IMR-90 (cell line): ENCODE measurements at regions not wholly inside any gene's neighbourhood (a gene's known extent, or its start where the extent isn't known, plus 50 kb on each side); places are given as distances from the start of the nearest gene placed in this dataset.

ENCODE experiments used
- ATAC-seq: fragments of 200-7000 bp; cut with Tn5 transposase; 2 replicates; pipeline ENCODE4 v1.9.1; 2020; ENCODE audit warnings: low read depth, mild to moderate bottlenecking, moderate library complexity
- BruUV-seq: library from RNA; stranded (reverse); fragments of 400-500 nt; replicated peaks from 2 replicates; lab custom pipeline; 2021; lab: Mats Ljungman, UMichigan
- CTCF ChIA-PET: fragments of 300-600 bp; formaldehyde crosslinking; extraction: SDS; loops from one replicate; lab custom pipeline; 2021; ENCODE audit warnings: antibody characterized with exemption; lab: Yijun Ruan, JAX
- POLR2A ChIA-PET: fragments of 300-600 bp; sonication (Branson Sonifier 250); formaldehyde crosslinking; loops from one replicate; lab custom pipeline; 2022; ENCODE audit warnings: antibody characterized with exemption; ENCODE audit not compliant: unreplicated experiment; lab: Charles Lee
- DNase-seq: peaks from one replicate; pipeline ENCODE4 v3.0.0; 2013
- H2AFZ ChIP-seq: replicated peaks from 2 replicates; pipeline ENCODE3; 2013; ENCODE audit warnings: low read length, mild to moderate bottlenecking; ENCODE audit not compliant: poor library complexity
- H2AK5ac ChIP-seq: 2 replicates; pipeline ENCODE4 v1.6.1; 2013; ENCODE audit warnings: low read depth, low read length, inconsistent platforms
- H2AK9ac ChIP-seq: replicated peaks from 2 replicates; pipeline ENCODE3; 2013; ENCODE audit warnings: mild to moderate bottlenecking, low read depth, low read length, moderate library complexity; ENCODE audit not compliant: poor library complexity
- H2BK120ac ChIP-seq: 2 replicates; pipeline ENCODE4 v1.6.1; 2013; ENCODE audit warnings: low read depth, low read length, inconsistent platforms
- H2BK15ac ChIP-seq: 3 replicates; pipeline ENCODE4 v1.6.1; 2013; ENCODE audit warnings: low read depth, low read length, inconsistent platforms
- H2BK20ac ChIP-seq: 2 replicates; pipeline ENCODE4 v1.6.1; 2013; ENCODE audit warnings: low read depth, mild to moderate bottlenecking, inconsistent platforms, low read length, moderate library complexity
- H2BK5ac ChIP-seq: 2 replicates; pipeline ENCODE4 v1.6.1; 2013; ENCODE audit warnings: mild to moderate bottlenecking, low read depth, low read length, inconsistent platforms; ENCODE audit not compliant: poor library complexity, severe bottlenecking
- H3K14ac ChIP-seq: replicated peaks from 2 replicates; pipeline ENCODE4 v1.6.1; 2013; ENCODE audit warnings: low read depth, low read length, inconsistent platforms
- H3K18ac ChIP-seq: 2 replicates; pipeline ENCODE4 v1.6.1; 2013; ENCODE audit warnings: low read depth, low read length, control low read depth
- H3K23ac ChIP-seq: 2 replicates; pipeline ENCODE4 v1.6.1; 2013; ENCODE audit warnings: low read depth, low read length, inconsistent platforms
- H3K27ac ChIP-seq: 2 replicates; pipeline ENCODE4 v1.5.1; 2013; ENCODE audit warnings: mild to moderate bottlenecking, control low read depth, low read length; ENCODE audit not compliant: insufficient read depth
- H3K27me3 ChIP-seq: 2 replicates; pipeline ENCODE4 v1.6.1; 2013; ENCODE audit warnings: low read length; ENCODE audit not compliant: control insufficient read depth, insufficient read depth
- H3K36me3 ChIP-seq: 2 replicates; pipeline ENCODE4 v1.6.1; 2013; ENCODE audit warnings: low read length, mixed read lengths; ENCODE audit not compliant: control insufficient read depth, insufficient read depth
- H3K4ac ChIP-seq: 2 replicates; pipeline ENCODE4 v1.6.1; 2013; ENCODE audit warnings: low read depth, low read length, inconsistent platforms
- H3K4me1 ChIP-seq: 2 replicates; pipeline ENCODE4 v1.6.1; 2013; ENCODE audit warnings: low read length, mixed read lengths; ENCODE audit not compliant: control insufficient read depth, insufficient read depth
- H3K4me2 ChIP-seq: 2 replicates; pipeline ENCODE4 v1.6.1; 2013; ENCODE audit warnings: low read depth, mild to moderate bottlenecking, control low read depth, low read length, moderate library complexity
- H3K4me3 ChIP-seq: 2 replicates; pipeline ENCODE4 v1.5.1; 2013; ENCODE audit warnings: low read depth, mild to moderate bottlenecking, control low read depth, low read length, moderate library complexity; ENCODE audit not compliant: insufficient read depth
- H3K56ac ChIP-seq: 2 replicates; pipeline ENCODE4 v1.6.1; 2013; ENCODE audit warnings: low read length, inconsistent platforms; ENCODE audit not compliant: insufficient read depth; ENCODE audit errors: extremely low read depth
- H3K79me1 ChIP-seq, 2 experiments: 2 replicates each; pipeline ENCODE4 v1.6.1; 2013; ENCODE audit warnings: low read length in 2 of 2, inconsistent platforms in 1 of 2, low read depth in 1 of 2
- H3K9ac ChIP-seq: 2 replicates; pipeline ENCODE4 v1.6.1; 2013; ENCODE audit warnings: low read depth, low read length, control low read depth
- H3K9me1 ChIP-seq: 2 replicates; pipeline ENCODE4 v1.6.1; 2013; ENCODE audit warnings: low read length, inconsistent platforms; ENCODE audit not compliant: insufficient read depth
- H3K9me3 ChIP-seq: 2 replicates; pipeline ENCODE4 v1.6.1; 2013; ENCODE audit warnings: low read length; ENCODE audit not compliant: control insufficient read depth, insufficient read depth
- H4K20me1 ChIP-seq: 2 replicates; pipeline ENCODE4 v1.6.1; 2013; ENCODE audit warnings: low read length, inconsistent platforms; ENCODE audit not compliant: insufficient read depth
- H4K5ac ChIP-seq: 2 replicates; pipeline ENCODE4 v1.6.1; 2013; ENCODE audit warnings: mild to moderate bottlenecking, low read depth, low read length, control low read depth
- H4K8ac ChIP-seq, 2 experiments: 2 replicates each; pipeline ENCODE4 v1.6.1; 2013; ENCODE audit warnings: low read depth in 2 of 2, low read length in 2 of 2, control low read depth in 1 of 2, inconsistent platforms in 1 of 2
- H4K91ac ChIP-seq: 2 replicates; pipeline ENCODE4 v1.6.1; 2013; ENCODE audit warnings: low read depth, low read length, inconsistent platforms; ENCODE audit not compliant: insufficient read depth
- BHLHE40 ChIP-seq: fragments of 150-350 bp; IDR thresholded peaks from 2 replicates; pipeline ENCODE4 v1.6.1; 2016; ENCODE audit warnings: mild to moderate bottlenecking, low read depth, low read length
- FOS ChIP-seq: fragments of 150-350 bp; IDR thresholded peaks from 2 replicates; pipeline ENCODE4 v1.6.1; 2016; ENCODE audit warnings: low read depth, low read length
- MAZ ChIP-seq: IDR thresholded peaks from 2 replicates; pipeline ENCODE4 v1.6.1; 2012; ENCODE audit warnings: low read depth, mild to moderate bottlenecking, low read length, improper control_type of control experiment, moderate library complexity, borderline replicate concordance
- MXI1 ChIP-seq: IDR thresholded peaks from 2 replicates; pipeline ENCODE4 v1.6.1; 2012; ENCODE audit warnings: low read depth, mild to moderate bottlenecking, low read length, moderate library complexity, borderline replicate concordance
- NFE2L2 ChIP-seq: fragments of 150-350 bp; IDR thresholded peaks from 2 replicates; pipeline ENCODE4 v1.6.1; 2016; ENCODE audit warnings: low read depth, mild to moderate bottlenecking, low read length
- POLR2A ChIP-seq: IDR thresholded peaks from 2 replicates; pipeline ENCODE4 v1.6.1; 2012; ENCODE audit warnings: mild to moderate bottlenecking, low read depth, low read length
- RAD21 ChIP-seq: IDR thresholded peaks from 2 replicates; pipeline ENCODE4 v1.6.1; 2012; ENCODE audit warnings: low read length, improper control_type of control experiment
- RCOR1 ChIP-seq: IDR thresholded peaks from 2 replicates; pipeline ENCODE4 v1.6.1; 2012; ENCODE audit warnings: mild to moderate bottlenecking, low read length, improper control_type of control experiment; ENCODE audit not compliant: insufficient replicate concordance
- RFX5 ChIP-seq: IDR thresholded peaks from 2 replicates; pipeline ENCODE4 v1.8.0; 2012; ENCODE audit warnings: low read depth, mild to moderate bottlenecking, low read length, moderate library complexity
- SMC3 ChIP-seq: fragments of 150-350 bp; IDR thresholded peaks from 2 replicates; pipeline ENCODE4 v1.6.1; 2016; ENCODE audit warnings: low read depth, mild to moderate bottlenecking, antibody characterized with exemption, low read length, moderate library complexity
- WGBS, 2 experiments: methylation state at CpG; one replicate each; pipeline versions ENCODE4 v1.1.5 to v1.1.7; 2013; ENCODE audit warnings: missing lambda C conversion rate in 2 of 2; ENCODE audit not compliant: insufficient read length in 1 of 2; ENCODE audit errors: extremely low coverage in 2 of 2; 5-methylcytosine and 5-hydroxymethylcytosine counted together
- dilution Hi-C: fragments of 300-500 bp; cut with HindIII; formaldehyde crosslinking; loops from one replicate; pipeline ENCODE4 v1.14.3; 2018; ENCODE audit warnings: low sequenced_read_pairs; ENCODE audit not compliant: unreplicated experiment
- in situ Hi-C: fragments of 300-500 bp; cut with MboI; formaldehyde crosslinking; loops from 3 replicates; pipeline ENCODE4 v1.14.3; 2019; ENCODE audit warnings: low sequenced_read_pairs, inconsistent platforms, mixed read lengths
- intact Hi-C: fragments of 100-400 bp; cut with micrococcal nuclease; formaldehyde crosslinking; loops from 2 replicates; pipeline ENCODE4 v1.10.0; 2022
- TF ChIP-seq, protein P1 (sequence below): fragments of 150-350 bp; IDR thresholded peaks from 2 replicates; pipeline ENCODE4 v1.6.1; 2016; ENCODE audit warnings: low read depth, mild to moderate bottlenecking, low read length, moderate library complexity, borderline replicate concordance
- TF ChIP-seq, protein P2 (sequence below): fragments of 150-350 bp; IDR thresholded peaks from 2 replicates; pipeline ENCODE4 v1.6.1; 2017; ENCODE audit warnings: mild to moderate bottlenecking, antibody characterized with exemption, low read length, low read depth
- TF ChIP-seq, protein P3 (sequence below): conservative IDR thresholded peaks from 2 replicates; pipeline ENCODE4 v1.5.1; 2012; ENCODE audit warnings: mild to moderate bottlenecking, low read depth, low read length, improper control_type of control experiment

DNA sequence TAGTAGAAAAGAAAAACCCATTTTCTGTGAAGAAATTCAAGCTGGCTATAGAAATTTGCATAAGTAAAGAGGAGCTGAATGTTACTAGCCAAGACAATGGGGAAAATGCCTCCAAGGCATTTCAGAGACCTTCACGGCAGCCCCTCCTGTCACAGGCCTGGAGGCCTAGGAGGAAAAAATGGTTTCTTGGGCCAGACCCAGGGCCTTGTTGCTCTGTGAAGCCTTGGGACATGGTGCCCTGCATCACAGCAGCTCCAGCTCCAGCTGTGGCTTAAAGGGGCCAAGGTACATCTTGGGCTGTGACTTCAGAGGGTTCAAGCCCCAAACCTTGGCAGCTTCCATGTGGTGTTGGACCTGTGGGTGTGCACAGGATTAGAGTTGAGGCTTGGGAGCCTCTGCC lies 130.0 kb upstream of the DMRTA1 start:
- H3K9me1 ChIP-seq = no peaks in the 10 kb centered on the region
- H3K27me3 ChIP-seq = no peaks in the 10 kb centered on the region
- no peak overlapping the region for H4K5ac ChIP-seq
- no peak overlapping the region for H3K9ac ChIP-seq
- H3K79me1 ChIP-seq = no peaks in the 10 kb centered on the region
- no peak overlapping the region for H3K23ac ChIP-seq
- no peak overlapping the region for H3K14ac ChIP-seq
- no peak overlapping the region for H3K18ac ChIP-seq
- H3K4me3 ChIP-seq = no peak overlapping the region
- dilution Hi-C loops = no loop called here
- no peak overlapping the region for H2BK5ac ChIP-seq
- no peak overlapping the region for H4K91ac ChIP-seq
- no TSS peak for BruUV-seq
- no peak overlapping the region for H2BK20ac ChIP-seq
- H4K8ac ChIP-seq = no peak overlapping the region
- DNase-seq (no peak), ATAC-seq (no peak)
- no peak overlapping the region for H3K4ac ChIP-seq
- no peaks in the 10 kb centered on the region; the same call in 1 of the 2 replicates for H3K9me3 ChIP-seq
- no peak overlapping the region for H2AK9ac ChIP-seq
- no peak overlapping the region for H2AK5ac ChIP-seq
- POLR2A ChIA-PET = no interaction called here
- CTCF ChIA-PET = no interaction called here
- H3K4me1 ChIP-seq = no peaks in the 10 kb centered on the region
- no peak overlapping the region for H3K56ac ChIP-seq
- H3K36me3 ChIP-seq = no peaks in the 10 kb centered on the region
- no peak overlapping the region for H3K27ac ChIP-seq
- no peaks in the 10 kb centered on the region for H4K20me1 ChIP-seq
- in situ Hi-C loops = no loop called here
- H2BK15ac ChIP-seq = no peak overlapping the region
- intact Hi-C loops = no loop called here
- H3K4me2 ChIP-seq = no peak overlapping the region
- H2AFZ ChIP-seq = no peak overlapping the region
- TF ChIP-seq FOS (no peak), MAZ (no peak), SMC3 (no peak), BHLHE40 (no peak), RCOR1 (no peak), POLR2A (no peak), NFE2L2 (no peak), RFX5 (no peak), RAD21 (no peak), MXI1 (no peak)
- TF ChIP-seq, protein P1, sequence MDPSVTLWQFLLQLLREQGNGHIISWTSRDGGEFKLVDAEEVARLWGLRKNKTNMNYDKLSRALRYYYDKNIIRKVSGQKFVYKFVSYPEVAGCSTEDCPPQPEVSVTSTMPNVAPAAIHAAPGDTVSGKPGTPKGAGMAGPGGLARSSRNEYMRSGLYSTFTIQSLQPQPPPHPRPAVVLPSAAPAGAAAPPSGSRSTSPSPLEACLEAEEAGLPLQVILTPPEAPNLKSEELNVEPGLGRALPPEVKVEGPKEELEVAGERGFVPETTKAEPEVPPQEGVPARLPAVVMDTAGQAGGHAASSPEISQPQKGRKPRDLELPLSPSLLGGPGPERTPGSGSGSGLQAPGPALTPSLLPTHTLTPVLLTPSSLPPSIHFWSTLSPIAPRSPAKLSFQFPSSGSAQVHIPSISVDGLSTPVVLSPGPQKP = no peak
- TF ChIP-seq, protein P2, sequence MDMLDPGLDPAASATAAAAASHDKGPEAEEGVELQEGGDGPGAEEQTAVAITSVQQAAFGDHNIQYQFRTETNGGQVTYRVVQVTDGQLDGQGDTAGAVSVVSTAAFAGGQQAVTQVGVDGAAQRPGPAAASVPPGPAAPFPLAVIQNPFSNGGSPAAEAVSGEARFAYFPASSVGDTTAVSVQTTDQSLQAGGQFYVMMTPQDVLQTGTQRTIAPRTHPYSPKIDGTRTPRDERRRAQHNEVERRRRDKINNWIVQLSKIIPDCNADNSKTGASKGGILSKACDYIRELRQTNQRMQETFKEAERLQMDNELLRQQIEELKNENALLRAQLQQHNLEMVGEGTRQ = no peak
- TF ChIP-seq, protein P3, sequence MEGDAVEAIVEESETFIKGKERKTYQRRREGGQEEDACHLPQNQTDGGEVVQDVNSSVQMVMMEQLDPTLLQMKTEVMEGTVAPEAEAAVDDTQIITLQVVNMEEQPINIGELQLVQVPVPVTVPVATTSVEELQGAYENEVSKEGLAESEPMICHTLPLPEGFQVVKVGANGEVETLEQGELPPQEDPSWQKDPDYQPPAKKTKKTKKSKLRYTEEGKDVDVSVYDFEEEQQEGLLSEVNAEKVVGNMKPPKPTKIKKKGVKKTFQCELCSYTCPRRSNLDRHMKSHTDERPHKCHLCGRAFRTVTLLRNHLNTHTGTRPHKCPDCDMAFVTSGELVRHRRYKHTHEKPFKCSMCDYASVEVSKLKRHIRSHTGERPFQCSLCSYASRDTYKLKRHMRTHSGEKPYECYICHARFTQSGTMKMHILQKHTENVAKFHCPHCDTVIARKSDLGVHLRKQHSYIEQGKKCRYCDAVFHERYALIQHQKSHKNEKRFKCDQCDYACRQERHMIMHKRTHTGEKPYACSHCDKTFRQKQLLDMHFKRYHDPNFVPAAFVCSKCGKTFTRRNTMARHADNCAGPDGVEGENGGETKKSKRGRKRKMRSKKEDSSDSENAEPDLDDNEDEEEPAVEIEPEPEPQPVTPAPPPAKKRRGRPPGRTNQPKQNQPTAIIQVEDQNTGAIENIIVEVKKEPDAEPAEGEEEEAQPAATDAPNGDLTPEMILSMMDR = no peak
- no peak overlapping the region for H2BK120ac ChIP-seq
- 40% methylated on average over 1 of the region's 1 CpG; no CpG with 5 or more reads in 1 of the 2 experiments for WGBS, 2 experiments
